PC-9 (cell line): ENCODE measurements at regions not wholly inside any gene's neighbourhood (a gene's known extent, or its start where the extent isn't known, plus 50 kb on each side); places are given as distances from the start of the nearest gene placed in this dataset.

Experiments
- CTCF ChIP-seq: fragments of 200-600 bp; sonication (generic); conservative IDR thresholded peaks from 2 replicates; pipeline ENCODE4 v1.6.1; 2017; ENCODE audit warnings: mixed run types, antibody characterized with exemption, mild to moderate bottlenecking, moderate library complexity
- EZH2 ChIP-seq: fragments of 200-600 bp; sonication (generic); IDR thresholded peaks from 2 replicates; pipeline ENCODE4 v1.8.0; 2017; ENCODE audit warnings: antibody characterized with exemption, low read depth

GRCh38 chr13:80618781-80619180 lies 277.9 kb upstream of the SPRY2 start:
- TF ChIP-seq CTCF (no peak), EZH2 (no peak)
